ENCODE measurements at regions not wholly inside any gene's neighbourhood (a gene's known extent, or its start where the extent isn't known, plus 50 kb on each side); places are given as distances from the start of the nearest gene placed in this dataset.

- no peak overlapping the region for H3K4me3 ChIP-seq
- H3K36me3 ChIP-seq, result no peaks in the 10 kb centered on the region
- DNase-seq, result no peak
- H3K4me1 ChIP-seq, result no peaks in the 10 kb centered on the region
- H3K9me3 ChIP-seq, result no peaks in the 10 kb centered on the region
- intact Hi-C loops (cut with DNase I), result no loop called here
- no peaks in the 10 kb centered on the region for H3K27me3 ChIP-seq
- TF ChIP-seq CTCF (IDR thresholded peaks at IDR 0.05), result no peak
- no peak for TF ChIP-seq POLR2A (IDR thresholded peaks at IDR 0.05)
- no peak overlapping the region for H3K27ac ChIP-seq
Measured at GRCh38 chr4:166279261-166279660, 406.2 kb downstream of the TLL1 start.

GRCh38 chr4:166280642-166281041 lies 407.6 kb downstream of the TLL1 start:
- TF ChIP-seq CTCF (IDR thresholded peaks at IDR 0.05), result no peak
- no peak for TF ChIP-seq POLR2A (IDR thresholded peaks at IDR 0.05)
- Histone ChIP-seq H3K4me3 (no peak overlapping the region), H3K36me3 (no peaks in the 10 kb centered on the region), H3K4me1 (no peaks in the 10 kb centered on the region), H3K27ac (no peak overlapping the region), H3K9me3 (no peaks in the 10 kb centered on the region), H3K27me3 (no peaks in the 10 kb centered on the region)
- 38 to 48% methylated on average over 1 of the region's 1 CpG for WGBS, 2 donors
- intact Hi-C loops (cut with DNase I), result no loop called here
- DNase-seq, result no peak

DNA sequence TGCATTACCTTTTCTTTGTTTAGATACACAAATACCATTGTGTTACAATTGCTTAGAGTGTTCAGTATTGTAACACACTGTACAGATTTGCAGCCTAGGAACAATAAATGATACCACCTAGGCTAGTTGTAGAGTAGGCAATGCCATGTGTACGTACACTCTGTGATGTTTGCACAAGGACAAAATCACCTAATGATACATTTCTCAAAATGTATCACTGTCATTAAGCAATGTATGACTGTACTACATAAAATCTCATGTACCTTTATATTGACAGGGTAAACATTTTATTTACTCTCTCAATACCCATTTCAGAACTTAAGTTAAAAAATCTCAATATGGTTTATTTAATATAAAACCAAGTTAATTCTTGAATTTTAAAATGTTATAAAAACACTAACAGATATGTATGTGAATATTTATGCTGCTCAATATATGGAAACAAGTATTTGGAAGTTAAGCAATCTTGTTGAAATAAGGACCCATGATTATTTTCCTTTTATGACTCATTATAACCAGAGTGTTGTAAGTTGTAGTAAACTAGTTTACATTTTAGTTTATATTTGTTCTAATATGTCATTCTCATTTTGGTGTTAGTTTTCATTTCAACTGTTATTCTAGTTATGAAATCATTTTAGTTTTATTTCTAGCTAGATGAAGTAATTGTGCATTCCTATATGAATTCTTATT lies 409.2 kb downstream of the TLL1 start:
- H3K27ac ChIP-seq, result no peak overlapping the region
- TF ChIP-seq POLR2A (IDR thresholded peaks at IDR 0.05) (no peak), CTCF (IDR thresholded peaks at IDR 0.05) (no peak)

DNA sequence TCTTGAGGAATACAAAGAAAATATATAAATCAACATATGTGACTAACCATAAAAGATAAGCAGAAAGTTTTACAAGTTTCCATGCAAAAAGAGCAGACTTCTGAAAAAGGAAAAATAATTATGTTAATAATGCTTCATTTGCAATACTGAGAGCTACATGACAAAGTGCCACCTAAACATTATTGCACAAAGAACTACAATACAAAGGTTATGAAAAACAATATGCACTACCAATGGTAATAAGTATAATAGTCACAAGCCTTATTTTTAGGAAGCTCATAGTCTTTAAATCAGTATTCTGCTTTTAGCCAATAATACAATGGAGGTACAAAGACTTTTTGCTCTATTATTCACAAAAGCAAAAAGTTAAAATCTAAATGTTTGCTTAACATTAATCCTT lies 411.2 kb downstream of the TLL1 start:
- intact Hi-C loops (cut with DNase I), result no loop called here
- H3K27me3 ChIP-seq, result no peaks in the 10 kb centered on the region
- TF ChIP-seq CTCF (IDR thresholded peaks at IDR 0.05), result no peak
- no peak for TF ChIP-seq POLR2A (IDR thresholded peaks at IDR 0.05)

More for the DNA sequence above, 409.2 kb downstream of the TLL1 start:
- intact Hi-C loops (cut with DNase I), result no loop called here
- Histone ChIP-seq H3K4me3 (no peak overlapping the region), H3K27me3 (no peaks in the 10 kb centered on the region), H3K4me1 (no peaks in the 10 kb centered on the region), H3K9me3 (no peaks in the 10 kb centered on the region), H3K36me3 (no peaks in the 10 kb centered on the region)
- no peak for DNase-seq
- 0 to 30% methylated on average over 1 of the region's 1 CpG for WGBS, 2 donors

GRCh38 chr4:166290426-166290825 lies 417.4 kb downstream of the TLL1 start:
- no peaks in the 10 kb centered on the region for H3K9me3 ChIP-seq
- no peaks in the 10 kb centered on the region for H3K36me3 ChIP-seq
- intact Hi-C loops (cut with DNase I), result no loop called here
- WGBS, 2 donors, result 28 to 40% methylated on average over 4 of the region's 4 CpGs
- no peaks in the 10 kb centered on the region for H3K27me3 ChIP-seq
- H3K4me1 ChIP-seq, result no peaks in the 10 kb centered on the region
- H3K4me3 ChIP-seq, result no peak overlapping the region
- no peak for DNase-seq
- H3K27ac ChIP-seq, result no peak overlapping the region
- TF ChIP-seq POLR2A (IDR thresholded peaks at IDR 0.05) (no peak), CTCF (IDR thresholded peaks at IDR 0.05) (no peak)

More for the DNA sequence above, 411.2 kb downstream of the TLL1 start:
- Histone ChIP-seq H3K4me1 (no peaks in the 10 kb centered on the region), H3K4me3 (no peak overlapping the region), H3K27ac (no peak overlapping the region), H3K36me3 (no peaks in the 10 kb centered on the region), H3K9me3 (no peaks in the 10 kb centered on the region)
- no peak for DNase-seq

All from esophagus squamous epithelium (tissue), 5 donors.